Activated CD4-positive, alpha-beta T cell treated with anti-CD3 and anti-CD28 coated beads, Interleukin-2, amount 50 U/mL, for 24 hours (primary cell): ENCODE measurements at regions not wholly inside any gene's neighbourhood (a gene's known extent, or its start where the extent isn't known, plus 50 kb on each side); places are given as distances from the start of the nearest gene placed in this dataset.
"Not testable (repeated sequence)": the region's sequence is repeated elsewhere in the genome, so short reads cannot be mapped to it uniquely, and the experiment has no call there.

Experiments
- DNase-seq, 2 donors: peaks; one replicate each; pipeline ENCODE4 v3.0.0-alpha.2; 2020; ENCODE audit warnings: low read depth in 1 of 2, low spot score in 1 of 2

- DNase-seq = no peak
Measured at GRCh38 chr1:121569428-121569827, 384.7 kb downstream of the SRGAP2C start.

- DNase-seq = not testable (repeated sequence)
Measured at GRCh38 chr1:121573881-121574504, 389.2 kb downstream of the SRGAP2C start.

DNA sequence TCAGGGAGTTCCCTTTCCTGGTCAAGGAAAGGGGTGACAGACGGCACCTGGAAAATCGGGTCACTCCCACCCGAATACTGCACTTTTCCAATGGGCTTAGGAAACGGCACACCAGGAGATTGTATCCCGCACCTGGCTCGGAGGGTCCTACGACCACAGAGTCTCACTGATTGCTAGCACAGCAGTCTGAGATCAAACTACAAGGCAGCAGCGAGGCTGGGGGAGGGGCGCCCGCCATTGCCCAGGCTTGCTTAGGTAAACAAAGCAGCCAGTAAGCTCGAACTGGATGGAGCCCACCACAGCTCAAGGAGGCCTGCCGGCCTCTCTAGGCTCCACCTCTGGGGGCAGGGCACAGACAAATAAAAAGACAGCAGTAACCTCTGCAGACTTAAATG lies 389.7 kb downstream of the SRGAP2C start:
- not testable (repeated sequence) for DNase-seq

DNA sequence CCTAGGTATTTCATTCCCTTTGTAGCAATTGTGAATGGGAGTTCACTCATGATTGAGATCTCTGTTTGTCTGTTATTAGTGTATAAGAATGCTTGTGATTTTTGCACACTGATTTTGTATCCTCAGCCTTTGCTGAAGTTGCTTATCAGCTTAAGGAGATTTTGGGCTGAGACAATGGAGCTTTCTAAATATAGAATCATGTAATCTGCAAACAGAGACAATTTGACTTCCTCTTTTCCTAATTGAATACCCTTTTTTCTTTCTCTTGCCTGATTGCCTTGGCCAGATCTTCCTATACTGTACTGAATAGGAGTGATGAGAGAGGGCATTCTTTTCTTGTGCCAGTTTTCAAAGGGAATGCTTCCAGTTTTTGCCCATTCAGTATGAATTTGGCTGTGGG lies 398.1 kb downstream of the SRGAP2C start:
- not testable (repeated sequence) for DNase-seq

- no peak for DNase-seq
Measured at GRCh38 chr1:121586369-121587229, 401.8 kb downstream of the SRGAP2C start.

DNA sequence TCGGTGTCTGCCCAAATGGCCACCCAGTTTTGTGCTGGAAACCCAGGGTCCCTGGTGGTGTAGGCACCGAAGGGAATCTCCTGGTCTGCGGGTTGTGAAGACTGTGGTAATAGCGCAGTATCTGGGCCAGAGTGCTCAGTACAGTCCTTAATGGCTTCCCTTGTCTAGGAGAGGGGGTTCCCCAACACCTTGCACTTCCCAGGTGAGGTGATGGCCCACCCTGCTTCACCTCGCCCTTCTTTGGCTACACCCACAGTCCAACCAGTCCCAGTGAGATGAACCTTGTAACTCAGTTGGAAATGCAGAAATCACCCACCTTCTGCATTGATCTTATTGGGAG lies 402.4 kb downstream of the SRGAP2C start:
- DNase-seq = no peak

GRCh38 chr1:121587777-121588176 lies 403.0 kb downstream of the SRGAP2C start:
- no peak for DNase-seq

DNA sequence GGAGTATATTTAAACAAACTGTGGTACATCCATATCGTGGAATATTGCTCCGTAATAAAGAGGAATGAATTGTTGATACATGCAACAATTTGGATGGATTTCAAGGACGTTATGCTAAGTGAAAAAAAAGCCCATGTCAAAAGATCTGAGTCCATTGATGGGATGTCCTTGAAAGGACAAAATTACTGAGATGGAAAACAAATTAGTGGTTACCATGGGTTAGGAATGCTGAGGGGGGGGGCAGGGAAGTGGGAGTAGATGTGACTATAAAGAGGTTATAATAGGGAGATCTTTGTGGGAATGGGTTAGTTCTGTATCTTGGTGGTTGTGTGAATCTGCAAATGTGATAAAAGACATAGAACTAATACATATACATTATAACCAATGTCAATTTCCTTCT lies 409.3 kb downstream of the SRGAP2C start:
- no peak for DNase-seq

DNA sequence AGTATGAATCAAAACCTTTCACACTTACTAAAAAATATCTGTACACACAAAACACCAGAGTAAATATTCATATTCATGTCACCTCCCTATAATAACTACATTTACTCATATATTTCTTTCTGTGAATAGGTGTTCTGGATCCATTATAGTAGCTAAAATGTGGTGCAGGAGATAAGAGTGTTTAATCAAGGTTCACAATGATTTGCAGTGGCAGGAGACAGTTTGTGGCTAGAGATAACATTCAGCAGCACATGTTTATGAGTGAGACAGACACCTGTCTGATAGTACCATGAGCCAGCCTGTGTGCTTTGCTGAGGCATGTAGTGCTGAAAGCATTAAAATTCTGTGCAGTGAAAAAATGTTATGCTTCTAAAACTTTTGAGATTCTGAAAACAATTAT lies 410.3 kb downstream of the SRGAP2C start:
- no peak for DNase-seq

GRCh38 chr1:121604843-121605444 lies 420.2 kb downstream of the SRGAP2C start:
- not testable (repeated sequence) for DNase-seq

GRCh38 chr1:121607499-121607898 lies 422.7 kb downstream of the SRGAP2C start:
- not testable (repeated sequence) for DNase-seq
